Erythroblast (primary cell): ENCODE measurements at regions not wholly inside any gene's neighbourhood (a gene's known extent, or its start where the extent isn't known, plus 50 kb on each side); places are given as distances from the start of the nearest gene placed in this dataset.
"Not testable (repeated sequence)": the region's sequence is repeated elsewhere in the genome, so short reads cannot be mapped to it uniquely, and the experiment has no call there.

ENCODE experiments used
- GATA1 ChIP-seq: IDR thresholded peaks from 2 replicates; pipeline ENCODE4 v1.6.1; 2011; ENCODE audit warnings: low read depth, mild to moderate bottlenecking, control low read depth, low read length, moderate library complexity
- POLR2A ChIP-seq: IDR thresholded peaks from 2 replicates; pipeline ENCODE4 v1.6.1; 2011; ENCODE audit warnings: mild to moderate bottlenecking, low read length

DNA sequence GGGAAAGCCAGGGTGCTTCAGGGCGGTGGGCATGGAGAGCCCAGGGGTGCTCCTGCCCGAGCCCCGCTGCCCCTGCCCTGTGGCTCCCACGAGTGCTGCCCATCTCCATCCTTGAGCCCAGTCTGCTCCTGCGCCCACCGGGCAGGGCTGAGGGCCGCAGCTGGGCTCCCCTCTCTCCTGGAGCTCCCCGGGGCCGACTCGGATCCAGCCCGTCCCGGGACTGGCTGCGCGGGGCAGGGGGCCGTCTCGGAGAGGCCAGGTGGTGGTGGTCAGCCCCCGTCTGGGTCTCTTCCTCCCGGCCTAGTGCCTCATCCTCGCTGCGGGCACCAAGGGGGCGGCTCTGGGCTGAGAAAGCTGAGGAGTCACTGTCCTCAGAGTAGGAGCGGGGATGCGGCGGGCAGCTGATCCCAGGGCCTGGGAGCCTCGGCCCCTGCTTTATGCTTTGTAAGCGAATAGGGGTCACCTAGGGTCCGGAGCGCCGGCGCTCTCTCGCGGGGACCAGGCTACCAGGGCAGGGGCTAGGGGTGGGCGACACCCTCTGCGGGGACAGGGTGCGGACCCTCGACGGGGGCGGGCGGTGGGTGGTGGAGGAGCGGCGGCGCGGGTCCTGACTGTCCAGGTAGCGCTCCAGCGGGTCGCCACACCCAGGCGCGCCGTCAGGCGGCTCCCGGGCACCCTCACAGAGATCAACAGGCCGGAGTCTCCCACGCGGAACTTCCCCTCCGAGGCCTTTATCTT, 63.3 kb upstream of the IGFBPL1 start:
- not testable (repeated sequence) for TF ChIP-seq POLR2A, GATA1
